HepG2 (cell line): ENCODE measurements at regions not wholly inside any gene's neighbourhood (a gene's known extent, or its start where the extent isn't known, plus 50 kb on each side); places are given as distances from the start of the nearest gene placed in this dataset.

ENCODE experiments used
- AGO1 ChIP-seq: fragments of 200-400 bp; formaldehyde crosslinking; IDR thresholded peaks from 2 replicates; pipeline ENCODE4 v1.6.1; 2017; ENCODE audit warnings: mild to moderate bottlenecking, low read depth, low read length, moderate library complexity; ENCODE audit not compliant: poor library complexity, severe bottlenecking
- CBX5 ChIP-seq: sonication (generic); formaldehyde crosslinking; IDR thresholded peaks from 2 replicates; pipeline ENCODE4 v1.4.0; 2020; ENCODE audit warnings: missing genetic modification reagents, borderline replicate concordance
- DMAP1 ChIP-seq: IDR thresholded peaks from 2 replicates; pipeline ENCODE4 v1.6.1; 2016
- KDM1A ChIP-seq: IDR thresholded peaks from 2 replicates; pipeline ENCODE4 v1.6.1; 2016; ENCODE audit warnings: missing compliant biosample characterization
- KLF6 ChIP-seq: IDR thresholded peaks from 2 replicates; pipeline ENCODE4 v1.8.0; 2016; ENCODE audit warnings: missing biosample characterization, missing genetic modification reagents
- TBP ChIP-seq: sonication (generic); formaldehyde crosslinking; IDR thresholded peaks from 2 replicates; pipeline ENCODE4 v1.5.0; 2020; ENCODE audit warnings: missing genetic modification reagents
- YEATS4 ChIP-seq: sonication (generic); formaldehyde crosslinking; IDR thresholded peaks from 2 replicates; pipeline ENCODE4 v1.4.0; 2020; ENCODE audit warnings: missing genetic modification reagents, borderline replicate concordance
- ZBTB20 ChIP-seq: sonication (generic); formaldehyde crosslinking; IDR thresholded peaks from 2 replicates; pipeline ENCODE4 v1.8.1; 2023; ENCODE audit warnings: missing genetic modification reagents, low read depth, mild to moderate bottlenecking, borderline replicate concordance
- ZFP36L1 ChIP-seq: sonication (generic); formaldehyde crosslinking; IDR thresholded peaks from 2 replicates; pipeline ENCODE4 v1.8.0; 2022; ENCODE audit warnings: mild to moderate bottlenecking, missing genetic modification reagents, moderate library complexity
- ZNF225 ChIP-seq: sonication (generic); formaldehyde crosslinking; IDR thresholded peaks from 2 replicates; pipeline ENCODE4 v1.4.0; 2020; ENCODE audit warnings: mild to moderate bottlenecking, missing genetic modification reagents
- ZNF768 ChIP-seq: sonication (generic); formaldehyde crosslinking; IDR thresholded peaks from 2 replicates; pipeline ENCODE4 v1.4.0; 2020; ENCODE audit warnings: missing genetic modification reagents
- ZNF800 ChIP-seq: sonication (generic); formaldehyde crosslinking; IDR thresholded peaks from 2 replicates; pipeline ENCODE4 v1.4.0; 2020; ENCODE audit warnings: missing genetic modification reagents
- TF ChIP-seq, protein P1 (sequence below): sonication (generic); formaldehyde crosslinking; IDR thresholded peaks from 2 replicates; pipeline ENCODE4 v1.5.0; 2020; ENCODE audit warnings: missing genetic modification reagents
- TF ChIP-seq, protein P2 (sequence below): sonication (generic); formaldehyde crosslinking; IDR thresholded peaks from 2 replicates; pipeline ENCODE4 v1.5.0; 2020; ENCODE audit warnings: missing genetic modification reagents, mild to moderate bottlenecking, borderline replicate concordance
- TF ChIP-seq, protein P3 (sequence below): sonication (generic); formaldehyde crosslinking; IDR thresholded peaks from 2 replicates; pipeline ENCODE4 v1.5.0; 2020; ENCODE audit warnings: mild to moderate bottlenecking, missing genetic modification reagents, moderate library complexity
- TF ChIP-seq, protein P4 (sequence below): sonication (generic); formaldehyde crosslinking; IDR thresholded peaks from 2 replicates; pipeline ENCODE4 v1.4.0; 2020; ENCODE audit warnings: missing genetic modification reagents, borderline replicate concordance
- TF ChIP-seq, protein P5 (sequence below), 2 experiments: IDR thresholded peaks; 2 replicates each; pipeline ENCODE4 v1.6.1; 2011 to 2012; ENCODE audit warnings: low read length in 2 of 2, borderline replicate concordance in 1 of 2, low read depth in 1 of 2, mild to moderate bottlenecking in 1 of 2, moderate library complexity in 1 of 2

- TF ChIP-seq, protein P1, sequence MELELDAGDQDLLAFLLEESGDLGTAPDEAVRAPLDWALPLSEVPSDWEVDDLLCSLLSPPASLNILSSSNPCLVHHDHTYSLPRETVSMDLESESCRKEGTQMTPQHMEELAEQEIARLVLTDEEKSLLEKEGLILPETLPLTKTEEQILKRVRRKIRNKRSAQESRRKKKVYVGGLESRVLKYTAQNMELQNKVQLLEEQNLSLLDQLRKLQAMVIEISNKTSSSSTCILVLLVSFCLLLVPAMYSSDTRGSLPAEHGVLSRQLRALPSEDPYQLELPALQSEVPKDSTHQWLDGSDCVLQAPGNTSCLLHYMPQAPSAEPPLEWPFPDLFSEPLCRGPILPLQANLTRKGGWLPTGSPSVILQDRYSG (CRISPR knock-in tag) = no peak
- no peak for TF ChIP-seq ZNF225 (CRISPR knock-in tag)
- TF ChIP-seq, protein P2, sequence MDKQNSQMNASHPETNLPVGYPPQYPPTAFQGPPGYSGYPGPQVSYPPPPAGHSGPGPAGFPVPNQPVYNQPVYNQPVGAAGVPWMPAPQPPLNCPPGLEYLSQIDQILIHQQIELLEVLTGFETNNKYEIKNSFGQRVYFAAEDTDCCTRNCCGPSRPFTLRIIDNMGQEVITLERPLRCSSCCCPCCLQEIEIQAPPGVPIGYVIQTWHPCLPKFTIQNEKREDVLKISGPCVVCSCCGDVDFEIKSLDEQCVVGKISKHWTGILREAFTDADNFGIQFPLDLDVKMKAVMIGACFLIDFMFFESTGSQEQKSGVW (CRISPR knock-in tag) = no peak
- TF ChIP-seq, protein P3, sequence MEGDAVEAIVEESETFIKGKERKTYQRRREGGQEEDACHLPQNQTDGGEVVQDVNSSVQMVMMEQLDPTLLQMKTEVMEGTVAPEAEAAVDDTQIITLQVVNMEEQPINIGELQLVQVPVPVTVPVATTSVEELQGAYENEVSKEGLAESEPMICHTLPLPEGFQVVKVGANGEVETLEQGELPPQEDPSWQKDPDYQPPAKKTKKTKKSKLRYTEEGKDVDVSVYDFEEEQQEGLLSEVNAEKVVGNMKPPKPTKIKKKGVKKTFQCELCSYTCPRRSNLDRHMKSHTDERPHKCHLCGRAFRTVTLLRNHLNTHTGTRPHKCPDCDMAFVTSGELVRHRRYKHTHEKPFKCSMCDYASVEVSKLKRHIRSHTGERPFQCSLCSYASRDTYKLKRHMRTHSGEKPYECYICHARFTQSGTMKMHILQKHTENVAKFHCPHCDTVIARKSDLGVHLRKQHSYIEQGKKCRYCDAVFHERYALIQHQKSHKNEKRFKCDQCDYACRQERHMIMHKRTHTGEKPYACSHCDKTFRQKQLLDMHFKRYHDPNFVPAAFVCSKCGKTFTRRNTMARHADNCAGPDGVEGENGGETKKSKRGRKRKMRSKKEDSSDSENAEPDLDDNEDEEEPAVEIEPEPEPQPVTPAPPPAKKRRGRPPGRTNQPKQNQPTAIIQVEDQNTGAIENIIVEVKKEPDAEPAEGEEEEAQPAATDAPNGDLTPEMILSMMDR (CRISPR knock-in tag) = peak; percentile 55
- no peak for TF ChIP-seq ZNF800
- no peak for TF ChIP-seq TBP (CRISPR knock-in tag)
- TF ChIP-seq ZNF768 (CRISPR knock-in tag) = peak; percentile 98
- TF ChIP-seq, protein P4, sequence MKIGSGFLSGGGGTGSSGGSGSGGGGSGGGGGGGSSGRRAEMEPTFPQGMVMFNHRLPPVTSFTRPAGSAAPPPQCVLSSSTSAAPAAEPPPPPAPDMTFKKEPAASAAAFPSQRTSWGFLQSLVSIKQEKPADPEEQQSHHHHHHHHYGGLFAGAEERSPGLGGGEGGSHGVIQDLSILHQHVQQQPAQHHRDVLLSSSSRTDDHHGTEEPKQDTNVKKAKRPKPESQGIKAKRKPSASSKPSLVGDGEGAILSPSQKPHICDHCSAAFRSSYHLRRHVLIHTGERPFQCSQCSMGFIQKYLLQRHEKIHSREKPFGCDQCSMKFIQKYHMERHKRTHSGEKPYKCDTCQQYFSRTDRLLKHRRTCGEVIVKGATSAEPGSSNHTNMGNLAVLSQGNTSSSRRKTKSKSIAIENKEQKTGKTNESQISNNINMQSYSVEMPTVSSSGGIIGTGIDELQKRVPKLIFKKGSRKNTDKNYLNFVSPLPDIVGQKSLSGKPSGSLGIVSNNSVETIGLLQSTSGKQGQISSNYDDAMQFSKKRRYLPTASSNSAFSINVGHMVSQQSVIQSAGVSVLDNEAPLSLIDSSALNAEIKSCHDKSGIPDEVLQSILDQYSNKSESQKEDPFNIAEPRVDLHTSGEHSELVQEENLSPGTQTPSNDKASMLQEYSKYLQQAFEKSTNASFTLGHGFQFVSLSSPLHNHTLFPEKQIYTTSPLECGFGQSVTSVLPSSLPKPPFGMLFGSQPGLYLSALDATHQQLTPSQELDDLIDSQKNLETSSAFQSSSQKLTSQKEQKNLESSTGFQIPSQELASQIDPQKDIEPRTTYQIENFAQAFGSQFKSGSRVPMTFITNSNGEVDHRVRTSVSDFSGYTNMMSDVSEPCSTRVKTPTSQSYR = peak; percentile 99
- peak; percentile 91 for TF ChIP-seq DMAP1 (CRISPR knock-in tag)
- TF ChIP-seq ZBTB20 (CRISPR knock-in tag) = peak; percentile 97; the same call in 1 of the 2 replicates
- TF ChIP-seq ZFP36L1 (CRISPR knock-in tag) = no peak
- no peak for TF ChIP-seq KDM1A (CRISPR knock-in tag)
- TF ChIP-seq CBX5 (CRISPR knock-in tag) = peak; percentile 71; the same call in 1 of the 2 replicates
- TF ChIP-seq YEATS4 (CRISPR knock-in tag) = peak; percentile 57; the same call in 1 of the 2 replicates
- TF ChIP-seq, protein P5, sequence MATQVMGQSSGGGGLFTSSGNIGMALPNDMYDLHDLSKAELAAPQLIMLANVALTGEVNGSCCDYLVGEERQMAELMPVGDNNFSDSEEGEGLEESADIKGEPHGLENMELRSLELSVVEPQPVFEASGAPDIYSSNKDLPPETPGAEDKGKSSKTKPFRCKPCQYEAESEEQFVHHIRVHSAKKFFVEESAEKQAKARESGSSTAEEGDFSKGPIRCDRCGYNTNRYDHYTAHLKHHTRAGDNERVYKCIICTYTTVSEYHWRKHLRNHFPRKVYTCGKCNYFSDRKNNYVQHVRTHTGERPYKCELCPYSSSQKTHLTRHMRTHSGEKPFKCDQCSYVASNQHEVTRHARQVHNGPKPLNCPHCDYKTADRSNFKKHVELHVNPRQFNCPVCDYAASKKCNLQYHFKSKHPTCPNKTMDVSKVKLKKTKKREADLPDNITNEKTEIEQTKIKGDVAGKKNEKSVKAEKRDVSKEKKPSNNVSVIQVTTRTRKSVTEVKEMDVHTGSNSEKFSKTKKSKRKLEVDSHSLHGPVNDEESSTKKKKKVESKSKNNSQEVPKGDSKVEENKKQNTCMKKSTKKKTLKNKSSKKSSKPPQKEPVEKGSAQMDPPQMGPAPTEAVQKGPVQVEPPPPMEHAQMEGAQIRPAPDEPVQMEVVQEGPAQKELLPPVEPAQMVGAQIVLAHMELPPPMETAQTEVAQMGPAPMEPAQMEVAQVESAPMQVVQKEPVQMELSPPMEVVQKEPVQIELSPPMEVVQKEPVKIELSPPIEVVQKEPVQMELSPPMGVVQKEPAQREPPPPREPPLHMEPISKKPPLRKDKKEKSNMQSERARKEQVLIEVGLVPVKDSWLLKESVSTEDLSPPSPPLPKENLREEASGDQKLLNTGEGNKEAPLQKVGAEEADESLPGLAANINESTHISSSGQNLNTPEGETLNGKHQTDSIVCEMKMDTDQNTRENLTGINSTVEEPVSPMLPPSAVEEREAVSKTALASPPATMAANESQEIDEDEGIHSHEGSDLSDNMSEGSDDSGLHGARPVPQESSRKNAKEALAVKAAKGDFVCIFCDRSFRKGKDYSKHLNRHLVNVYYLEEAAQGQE (IDR thresholded peaks at IDR 0.05; ENCODE audit: borderline replicate concordance in 1 of 2, low read depth in 1 of 2, low read length in 2 of 2) = no peak; a peak in 1 of 4 replicates
- peak; percentile 70; the same call in 1 of the 2 replicates for TF ChIP-seq KLF6 (CRISPR knock-in tag)
- TF ChIP-seq AGO1 = peak; percentile 71
Measured at GRCh38 chr10:78964952-78965633, 103.7 kb upstream of the ZMIZ1 start (continued).
